ENCODE measurements at regions not wholly inside any gene's neighbourhood (a gene's known extent, or its start where the extent isn't known, plus 50 kb on each side); places are given as distances from the start of the nearest gene placed in this dataset.

- no peaks in the 10 kb centered on the region for H3K36me3 ChIP-seq
- H3K27ac ChIP-seq, result no peak overlapping the region
- no peaks in the 10 kb centered on the region for H3K4me1 ChIP-seq
- in situ Hi-C loops (cut with MboI; ENCODE audit: low pct_ligation_motif_present in 1 of 4, low pct_unique_long_range_greater_than_20kb in 1 of 4, low sequenced_read_pairs in 3 of 4), result no loop called here
- no peak overlapping the region for H3K4me3 ChIP-seq
- intact Hi-C loops (cut with DNase I; ENCODE audit: low total_unique reads), result no loop called here
- no peaks in the 10 kb centered on the region for H3K9me3 ChIP-seq
- WGBS, 2 donors (ENCODE audit: low coverage in 1 of 2), result 78 to 85% methylated on average over 11 of the region's 11 CpGs
- H3K27me3 ChIP-seq, result no peaks in the 10 kb centered on the region
- no peak for TF ChIP-seq POLR2A (IDR thresholded peaks at IDR 0.05)
- TF ChIP-seq CTCF (IDR thresholded peaks at IDR 0.05), result no peak
- DNase-seq, result no peak
Measured at GRCh38 chr12:103100257-103100831, 142.9 kb downstream of the ASCL1 start.

DNA sequence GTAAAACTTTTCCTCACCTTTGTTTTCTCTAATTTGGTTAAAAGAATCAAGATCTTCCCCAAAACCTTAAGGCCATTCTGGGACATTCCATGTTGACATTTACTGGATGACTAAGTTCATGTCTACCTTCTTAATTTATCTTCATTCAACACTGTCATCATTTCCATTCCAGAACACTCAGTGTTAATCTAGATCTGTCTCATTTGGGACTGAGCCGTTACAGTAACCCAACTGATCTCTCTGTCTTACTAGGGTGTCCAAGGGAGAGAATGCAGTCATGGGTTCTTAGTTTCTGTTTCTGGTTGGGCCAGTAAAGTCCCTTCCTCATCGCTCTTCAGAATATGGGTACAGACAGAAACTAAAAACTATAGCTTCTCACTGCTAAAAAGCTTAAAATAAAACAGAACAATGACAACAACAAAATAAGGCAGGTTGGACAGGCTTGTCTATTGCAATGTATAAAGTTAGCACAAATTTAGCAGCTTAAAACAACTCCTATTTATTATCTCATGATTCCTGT, 144.8 kb downstream of the ASCL1 start:
- Histone ChIP-seq H3K4me1 (no peaks in the 10 kb centered on the region), H3K27me3 (no peaks in the 10 kb centered on the region), H3K9me3 (no peaks in the 10 kb centered on the region), H3K36me3 (no peaks in the 10 kb centered on the region), H3K4me3 (no peak overlapping the region), H3K27ac (no peak overlapping the region)
- WGBS, 2 donors (ENCODE audit: low coverage in 1 of 2), result 59 to 70% methylated on average over 2 of the region's 2 CpGs
- intact Hi-C loops (cut with DNase I; ENCODE audit: low total_unique reads), result no loop called here
- no peak for TF ChIP-seq POLR2AphosphoS5 (IDR thresholded peaks at IDR 0.05)
- no peak for TF ChIP-seq POLR2A (IDR thresholded peaks at IDR 0.05)
- TF ChIP-seq EP300 (IDR thresholded peaks at IDR 0.05; ENCODE audit: low read depth), result no peak
- TF ChIP-seq CTCF (IDR thresholded peaks at IDR 0.05), result no peak
- in situ Hi-C loops (cut with MboI; ENCODE audit: low pct_ligation_motif_present in 1 of 4, low pct_unique_long_range_greater_than_20kb in 1 of 4, low sequenced_read_pairs in 3 of 4), result no loop called here
- DNase-seq, result no peak

- in situ Hi-C loops (cut with MboI; ENCODE audit: low pct_ligation_motif_present in 1 of 4, low pct_unique_long_range_greater_than_20kb in 1 of 4, low sequenced_read_pairs in 3 of 4), result no loop called here
- H3K4me3 ChIP-seq, result no peak overlapping the region
- intact Hi-C loops (cut with DNase I; ENCODE audit: low total_unique reads), result no loop called here
- no peak overlapping the region for H3K27ac ChIP-seq
- TF ChIP-seq POLR2AphosphoS5 (IDR thresholded peaks at IDR 0.05) (no peak), EP300 (IDR thresholded peaks at IDR 0.05; ENCODE audit: low read depth) (no peak), CTCF (IDR thresholded peaks at IDR 0.05) (no peak), POLR2A (IDR thresholded peaks at IDR 0.05) (no peak)
- H3K9me3 ChIP-seq, result no peaks in the 10 kb centered on the region
- 69 to 71% methylated on average over 2 of the region's 2 CpGs for WGBS, 2 donors (ENCODE audit: low coverage in 1 of 2)
- DNase-seq, result no peak
- no peaks in the 10 kb centered on the region for H3K4me1 ChIP-seq
- no peaks in the 10 kb centered on the region for H3K36me3 ChIP-seq
- H3K27me3 ChIP-seq, result no peaks in the 10 kb centered on the region
Measured at GRCh38 chr12:103105971-103106597, 148.6 kb downstream of the ASCL1 start.

GRCh38 chr12:103109861-103110260, 152.4 kb downstream of the ASCL1 start:
- intact Hi-C loops (cut with DNase I; ENCODE audit: low total_unique reads) (no loop called here), in situ Hi-C loops (cut with MboI; ENCODE audit: low pct_ligation_motif_present in 1 of 4, low pct_unique_long_range_greater_than_20kb in 1 of 4, low sequenced_read_pairs in 3 of 4) (no loop called here)
- WGBS, 2 donors (ENCODE audit: low coverage in 1 of 2), result 52 to 67% methylated on average over 3 of the region's 3 CpGs
- Histone ChIP-seq H3K27ac (no peak overlapping the region), H3K36me3 (no peaks in the 10 kb centered on the region), H3K27me3 (no peaks in the 10 kb centered on the region), H3K4me1 (no peaks in the 10 kb centered on the region), H3K4me3 (no peak overlapping the region), H3K9me3 (no peaks in the 10 kb centered on the region)
- no peak for TF ChIP-seq POLR2AphosphoS5 (IDR thresholded peaks at IDR 0.05)
- TF ChIP-seq POLR2A (IDR thresholded peaks at IDR 0.05), result no peak
- no peak for TF ChIP-seq CTCF (IDR thresholded peaks at IDR 0.05)
- no peak for TF ChIP-seq EP300 (IDR thresholded peaks at IDR 0.05; ENCODE audit: low read depth)
- no peak for DNase-seq
